BE2C (cell line): ENCODE measurements at regions not wholly inside any gene's neighbourhood (a gene's known extent, or its start where the extent isn't known, plus 50 kb on each side); places are given as distances from the start of the nearest gene placed in this dataset.
"Not testable (repeated sequence)": the region's sequence is repeated elsewhere in the genome, so short reads cannot be mapped to it uniquely, and the experiment has no call there.

Source experiments
- DNase-seq: peaks from one replicate; pipeline ENCODE4 v3.0.0-alpha.2; 2020
- H3K27me3 ChIP-seq: fragments of 250-450 bp; sonication (Bioruptor Pico); 2 replicates; pipeline ENCODE4 v1.5.1; 2020; ENCODE audit warnings: mild to moderate bottlenecking
- H3K36me3 ChIP-seq: fragments of 250-450 bp; sonication (Bioruptor Pico); 2 replicates; pipeline ENCODE4 v1.5.1; 2020; ENCODE audit warnings: mild to moderate bottlenecking
- H3K4me1 ChIP-seq: fragments of 250-450 bp; sonication (Bioruptor Pico); 2 replicates; pipeline ENCODE4 v1.5.1; 2020
- H3K4me3 ChIP-seq: 2 replicates; pipeline ENCODE4 v1.5.1; 2011; ENCODE audit warnings: low read depth, low read length
- H3K9me3 ChIP-seq: fragments of 250-450 bp; sonication (Bioruptor Pico); 2 replicates; pipeline ENCODE4 v1.5.1; 2020
- TF ChIP-seq, protein P1 (sequence below): IDR thresholded peaks from 2 replicates; pipeline ENCODE4 v1.5.1; 2012; ENCODE audit warnings: mild to moderate bottlenecking, low read depth, low read length

DNA sequence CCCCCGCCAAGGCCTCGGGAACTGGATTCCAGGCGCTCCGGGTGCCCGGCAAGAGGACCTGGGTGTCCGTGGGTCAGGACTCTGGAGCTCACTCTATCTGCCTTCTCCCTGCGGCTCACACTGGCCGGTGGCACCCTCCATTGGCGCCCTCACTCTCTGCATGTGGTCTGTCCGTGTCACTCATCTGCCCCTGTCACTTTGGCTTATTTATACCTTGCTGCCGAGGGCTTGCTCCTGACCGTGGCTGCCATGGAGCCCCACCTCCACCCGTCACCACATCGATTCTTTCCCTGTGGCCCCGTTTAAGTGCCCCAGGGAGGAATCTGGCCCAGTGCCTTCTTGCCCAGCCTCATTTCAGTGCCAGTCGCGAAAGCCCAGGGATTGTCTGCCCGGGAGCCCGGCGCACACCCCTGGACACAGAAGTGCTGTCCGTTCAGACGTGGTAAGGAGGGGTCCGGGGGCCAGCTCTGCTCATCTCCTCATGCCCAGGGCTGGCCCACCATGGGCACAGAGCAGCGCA, 113.5 kb downstream of the NPIPB11 start:
- H3K4me1 ChIP-seq, result peaks cover 17% of the 10 kb centered on the region; the same call in 1 of the 2 replicates
- not testable (repeated sequence) for DNase-seq, H3K27me3 ChIP-seq, H3K9me3 ChIP-seq, H3K36me3 ChIP-seq, H3K4me3 ChIP-seq

DNA sequence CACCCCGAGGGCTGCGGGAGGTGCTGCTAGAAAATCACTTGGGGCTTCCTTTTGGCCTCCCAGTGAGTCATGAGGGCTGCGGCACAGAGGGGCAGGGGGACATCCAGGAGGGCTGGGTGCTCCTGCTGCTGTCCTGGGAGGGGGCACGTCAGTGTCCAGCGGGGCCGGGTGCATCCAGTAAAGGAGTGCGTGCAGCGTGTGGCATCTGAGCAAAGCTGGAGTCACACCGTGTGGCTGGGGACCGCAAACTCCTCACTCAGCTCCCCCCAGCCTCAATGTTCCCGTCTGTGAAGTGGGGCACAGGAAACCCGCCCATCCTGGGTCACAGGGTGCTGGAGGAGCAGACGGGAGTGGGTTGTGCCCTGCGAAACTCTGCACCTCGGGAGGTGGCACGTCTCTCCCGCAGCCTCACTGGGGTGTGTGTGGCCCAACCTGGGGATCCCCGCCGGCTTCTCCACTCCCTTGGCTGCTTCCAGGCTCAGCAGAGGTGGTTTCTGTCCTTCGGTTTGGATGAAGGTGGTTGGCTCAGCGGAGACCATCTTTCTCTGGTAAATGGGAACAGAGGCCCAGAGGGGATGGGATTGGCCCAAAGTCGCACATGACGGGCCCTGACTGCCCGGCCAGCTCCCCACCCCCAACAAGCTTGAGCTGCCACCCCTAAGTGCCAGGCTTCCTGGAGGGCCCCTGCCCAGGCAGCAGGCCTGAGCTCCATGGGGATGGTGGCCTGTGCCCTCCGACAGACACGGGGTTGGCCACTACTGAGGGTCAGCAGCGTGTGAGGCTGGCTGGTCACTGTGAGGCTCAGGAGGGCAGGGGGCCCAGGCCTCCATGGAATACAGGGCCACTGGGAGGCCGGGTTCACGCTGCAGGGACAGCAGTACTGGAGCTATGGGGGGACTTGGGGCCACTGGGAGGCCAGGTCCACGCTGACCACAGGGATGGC, 114.9 kb downstream of the NPIPB11 start:
- H3K4me1 ChIP-seq, result peaks cover 20% of the 10 kb centered on the region; the same call in 1 of the 2 replicates
- not testable (repeated sequence) for H3K27me3 ChIP-seq, H3K4me3 ChIP-seq, DNase-seq, H3K36me3 ChIP-seq, H3K9me3 ChIP-seq

DNA sequence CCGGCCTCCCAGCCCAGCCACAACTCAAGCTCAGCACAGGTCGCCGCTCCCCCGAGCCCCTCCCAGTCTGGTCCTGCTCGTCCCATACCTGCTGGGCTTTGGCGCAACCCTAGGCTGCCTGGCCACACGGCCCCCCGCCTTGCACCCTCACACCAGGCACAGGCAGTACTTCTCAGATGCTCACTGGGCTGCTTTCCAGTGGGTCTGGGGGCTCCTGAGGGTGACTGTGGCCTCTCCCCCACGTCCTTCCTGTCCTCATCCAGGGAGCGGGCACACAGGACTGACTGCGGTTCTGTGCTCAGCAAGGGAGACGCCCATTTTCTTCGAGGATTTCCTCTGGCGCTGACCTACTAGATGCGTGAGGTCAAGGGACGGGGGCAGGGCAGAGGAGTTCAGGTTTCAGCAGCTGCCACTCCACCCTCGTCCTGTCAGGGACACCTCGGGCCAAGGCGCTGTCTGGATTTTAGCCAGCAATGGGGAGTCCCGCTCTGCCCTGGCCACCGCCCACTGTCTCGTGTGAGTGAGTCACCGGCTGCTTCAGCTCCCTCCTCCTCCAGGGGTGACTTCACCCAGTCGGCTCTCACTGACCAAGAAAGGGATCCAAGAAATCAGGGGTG, 115.8 kb downstream of the NPIPB11 start:
- no peaks in the 10 kb centered on the region for H3K36me3 ChIP-seq
- TF ChIP-seq, protein P1, sequence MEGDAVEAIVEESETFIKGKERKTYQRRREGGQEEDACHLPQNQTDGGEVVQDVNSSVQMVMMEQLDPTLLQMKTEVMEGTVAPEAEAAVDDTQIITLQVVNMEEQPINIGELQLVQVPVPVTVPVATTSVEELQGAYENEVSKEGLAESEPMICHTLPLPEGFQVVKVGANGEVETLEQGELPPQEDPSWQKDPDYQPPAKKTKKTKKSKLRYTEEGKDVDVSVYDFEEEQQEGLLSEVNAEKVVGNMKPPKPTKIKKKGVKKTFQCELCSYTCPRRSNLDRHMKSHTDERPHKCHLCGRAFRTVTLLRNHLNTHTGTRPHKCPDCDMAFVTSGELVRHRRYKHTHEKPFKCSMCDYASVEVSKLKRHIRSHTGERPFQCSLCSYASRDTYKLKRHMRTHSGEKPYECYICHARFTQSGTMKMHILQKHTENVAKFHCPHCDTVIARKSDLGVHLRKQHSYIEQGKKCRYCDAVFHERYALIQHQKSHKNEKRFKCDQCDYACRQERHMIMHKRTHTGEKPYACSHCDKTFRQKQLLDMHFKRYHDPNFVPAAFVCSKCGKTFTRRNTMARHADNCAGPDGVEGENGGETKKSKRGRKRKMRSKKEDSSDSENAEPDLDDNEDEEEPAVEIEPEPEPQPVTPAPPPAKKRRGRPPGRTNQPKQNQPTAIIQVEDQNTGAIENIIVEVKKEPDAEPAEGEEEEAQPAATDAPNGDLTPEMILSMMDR, result no peak
- no peak overlapping the region for H3K4me3 ChIP-seq
- H3K27me3 ChIP-seq, result no peaks in the 10 kb centered on the region
- peaks cover 20% of the 10 kb centered on the region; the same call in 1 of the 2 replicates for H3K4me1 ChIP-seq
- DNase-seq, result peak; percentile 77
- H3K9me3 ChIP-seq, result no peaks in the 10 kb centered on the region

DNA sequence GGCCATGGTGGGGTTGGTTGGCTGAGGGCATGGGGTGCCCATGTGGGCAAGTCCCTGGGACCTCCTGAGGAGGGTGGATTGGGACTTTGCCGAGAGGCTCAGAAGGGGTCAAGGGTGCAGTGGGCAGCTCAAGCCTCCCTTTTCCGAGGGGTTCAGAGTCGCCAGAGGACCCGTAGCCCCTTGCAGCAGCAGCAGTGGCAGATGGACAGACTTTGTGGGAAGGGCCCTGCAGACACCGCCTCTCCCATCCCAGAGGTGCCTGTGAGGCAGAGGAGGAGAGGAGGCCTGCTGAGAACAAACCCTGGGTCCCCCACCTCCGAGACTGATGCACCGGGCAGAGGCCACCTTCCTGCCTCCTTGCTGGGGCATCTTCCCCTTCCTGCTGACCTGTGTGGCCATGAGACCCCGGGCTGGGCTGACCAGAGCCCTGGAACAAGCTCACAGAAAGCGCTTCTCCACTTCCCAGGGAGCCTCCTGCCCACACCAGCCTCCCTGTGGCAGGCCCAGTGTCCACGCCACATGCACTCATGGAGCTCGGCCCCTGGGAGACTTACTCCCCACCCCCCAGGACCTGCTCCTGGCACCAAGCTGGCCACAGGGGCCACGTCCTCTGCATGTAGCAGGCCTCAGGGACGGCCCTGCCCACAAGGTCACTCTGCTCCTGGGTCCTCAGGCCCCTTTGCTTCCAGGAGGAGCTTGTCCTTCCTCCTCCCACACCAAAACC, 116.8 kb downstream of the NPIPB11 start:
- not testable (repeated sequence) for H3K4me3 ChIP-seq, H3K9me3 ChIP-seq, H3K36me3 ChIP-seq, DNase-seq, H3K27me3 ChIP-seq
- peaks cover 20% of the 10 kb centered on the region; the same call in 1 of the 2 replicates for H3K4me1 ChIP-seq

DNA sequence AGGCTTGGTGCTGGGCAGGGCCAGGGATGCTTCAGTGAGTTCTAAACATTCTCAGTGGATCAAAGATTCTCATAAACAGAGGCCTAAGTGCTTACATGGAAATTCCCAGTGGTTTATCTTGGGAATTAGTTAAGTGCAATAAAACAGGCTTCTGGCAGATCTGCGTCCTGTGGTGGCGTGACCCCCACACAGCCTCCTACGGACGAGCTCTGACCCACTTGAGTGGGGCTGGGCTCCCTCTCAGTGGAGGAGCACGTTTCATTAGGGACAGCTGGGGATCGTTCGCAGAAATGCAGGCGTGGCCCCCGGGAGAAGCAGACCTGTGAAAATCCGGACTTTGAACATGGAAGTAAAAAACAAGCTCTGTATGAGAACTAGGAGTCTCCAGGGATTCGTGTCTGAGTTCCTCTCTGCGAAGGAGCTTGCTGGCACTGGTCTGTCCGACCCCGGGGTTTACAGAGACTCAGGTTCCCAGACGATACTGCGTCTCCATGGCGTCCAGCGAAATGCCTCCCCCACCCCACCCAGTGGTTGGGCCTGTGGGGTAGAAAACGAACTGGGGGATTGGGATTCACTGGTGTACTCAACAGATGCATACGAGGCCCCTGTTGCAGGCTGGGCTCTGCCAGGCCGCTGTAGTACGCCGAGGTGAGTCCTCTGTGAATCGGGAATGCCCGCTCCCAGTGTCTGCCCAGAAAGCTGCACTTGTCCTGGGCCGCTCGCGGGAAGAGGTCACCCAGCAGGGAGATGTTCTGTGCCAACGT, 117.6 kb downstream of the NPIPB11 start:
- not testable (repeated sequence) for H3K9me3 ChIP-seq, H3K36me3 ChIP-seq, H3K27me3 ChIP-seq, H3K4me3 ChIP-seq
- peak; percentile 61 for DNase-seq
- H3K4me1 ChIP-seq, result peaks cover 20% of the 10 kb centered on the region; the same call in 1 of the 2 replicates

DNA sequence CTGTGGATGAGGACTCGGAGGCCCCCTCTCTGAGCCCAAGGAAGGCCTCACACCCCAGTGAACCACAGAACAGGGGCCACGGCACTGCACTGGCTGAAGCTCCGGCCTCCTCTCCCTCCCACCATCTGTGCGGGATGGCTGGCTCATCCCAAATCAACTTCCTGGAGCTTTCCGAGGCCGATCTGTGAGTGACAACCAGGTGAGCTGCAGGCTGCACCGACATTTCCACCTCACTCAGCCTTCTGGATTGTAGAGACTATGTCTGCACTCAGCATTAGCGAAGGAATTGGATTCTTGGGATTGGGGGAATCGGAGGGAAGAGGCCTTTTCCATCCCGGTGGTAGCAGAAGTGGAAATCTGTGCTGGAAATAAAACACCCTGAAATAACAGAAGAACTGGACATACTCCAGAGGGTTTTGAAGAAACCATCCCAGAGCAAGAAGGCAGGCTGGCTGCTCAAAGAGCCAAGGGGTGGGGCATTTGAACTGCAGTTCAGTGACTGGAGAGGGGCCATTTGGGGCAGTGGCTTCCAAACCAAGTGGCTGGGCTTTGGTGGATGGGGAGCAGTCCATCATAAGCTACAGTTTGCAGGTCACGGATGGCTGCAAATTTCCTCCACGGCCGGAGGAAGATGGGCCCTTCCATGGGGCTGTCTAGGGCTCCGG, 118.5 kb downstream of the NPIPB11 start:
- H3K4me3 ChIP-seq, DNase-seq: not testable (repeated sequence)

DNA sequence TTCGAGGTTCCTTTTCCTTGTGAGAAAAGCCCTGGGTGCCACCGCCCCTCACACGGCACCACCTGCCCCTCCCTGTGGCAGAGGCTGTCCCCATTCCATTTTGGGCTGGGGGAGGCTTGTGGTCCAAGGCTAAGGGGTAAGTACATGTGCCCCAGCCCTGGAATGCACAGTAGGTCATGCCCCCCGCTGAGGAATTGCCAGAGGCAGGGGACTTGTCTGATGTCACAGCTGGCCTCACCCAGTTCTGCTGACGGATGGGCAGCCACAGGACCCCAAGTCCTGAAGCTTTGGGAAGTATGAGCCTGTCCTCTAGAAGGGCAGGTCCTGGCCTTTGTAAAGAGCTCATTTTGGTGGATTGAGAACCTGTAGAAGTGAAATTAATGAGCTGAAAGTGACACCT, 119.3 kb downstream of the NPIPB11 start:
- not testable (repeated sequence) for H3K36me3 ChIP-seq, DNase-seq, H3K27me3 ChIP-seq, H3K9me3 ChIP-seq, H3K4me3 ChIP-seq
- H3K4me1 ChIP-seq, result peaks cover 20% of the 10 kb centered on the region; the same call in 1 of the 2 replicates

More for the DNA sequence above, 118.5 kb downstream of the NPIPB11 start:
- H3K27me3 ChIP-seq, H3K36me3 ChIP-seq, H3K9me3 ChIP-seq: not testable (repeated sequence)
- H3K4me1 ChIP-seq, result peaks cover 20% of the 10 kb centered on the region; the same call in 1 of the 2 replicates

DNA sequence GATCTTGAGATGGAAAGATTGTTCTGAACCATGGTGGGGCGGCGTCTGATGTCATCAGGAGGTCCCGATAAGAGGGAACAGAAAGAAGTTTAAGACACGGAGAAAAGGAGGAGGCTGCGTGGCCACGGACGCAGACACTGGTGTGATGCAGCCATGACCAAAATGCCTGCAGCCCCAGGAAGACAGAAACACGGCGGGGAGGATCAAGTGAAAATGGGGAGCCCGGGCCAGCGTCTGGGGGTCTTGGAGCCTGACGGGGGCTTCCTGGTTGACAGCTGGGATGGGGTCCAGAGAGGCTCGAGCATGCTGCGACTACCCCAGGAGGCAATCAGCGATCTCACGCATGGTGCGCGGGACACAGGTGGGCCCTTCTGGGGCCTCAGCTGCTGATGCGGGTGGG, 119.7 kb downstream of the NPIPB11 start:
- not testable (repeated sequence) for H3K27me3 ChIP-seq, H3K36me3 ChIP-seq, DNase-seq, H3K4me3 ChIP-seq, H3K9me3 ChIP-seq
- peaks cover 20% of the 10 kb centered on the region; the same call in 1 of the 2 replicates for H3K4me1 ChIP-seq

DNA sequence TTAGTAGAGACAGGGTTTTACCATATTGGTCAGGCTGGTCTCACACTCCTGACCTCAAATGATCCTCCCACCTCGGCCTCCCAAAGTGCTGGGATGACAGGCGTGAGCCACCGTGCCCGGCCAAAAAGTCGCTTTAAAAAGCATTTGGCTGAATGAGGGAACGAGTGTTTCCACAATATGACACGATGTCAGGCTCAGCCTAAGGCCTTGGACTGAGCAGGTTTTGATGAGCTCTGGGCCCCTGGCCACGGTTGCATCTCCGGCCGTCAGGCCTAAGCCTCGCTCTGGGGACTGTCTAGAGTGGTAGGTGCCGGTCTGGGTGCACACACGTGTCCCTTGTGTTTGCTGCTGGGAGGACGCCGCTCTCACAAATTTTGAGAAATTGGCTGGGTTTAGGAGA, 120.3 kb downstream of the NPIPB11 start:
- peaks cover 20% of the 10 kb centered on the region; the same call in 1 of the 2 replicates for H3K4me1 ChIP-seq
- H3K27me3 ChIP-seq, DNase-seq, H3K9me3 ChIP-seq, H3K36me3 ChIP-seq, H3K4me3 ChIP-seq: not testable (repeated sequence)

DNA sequence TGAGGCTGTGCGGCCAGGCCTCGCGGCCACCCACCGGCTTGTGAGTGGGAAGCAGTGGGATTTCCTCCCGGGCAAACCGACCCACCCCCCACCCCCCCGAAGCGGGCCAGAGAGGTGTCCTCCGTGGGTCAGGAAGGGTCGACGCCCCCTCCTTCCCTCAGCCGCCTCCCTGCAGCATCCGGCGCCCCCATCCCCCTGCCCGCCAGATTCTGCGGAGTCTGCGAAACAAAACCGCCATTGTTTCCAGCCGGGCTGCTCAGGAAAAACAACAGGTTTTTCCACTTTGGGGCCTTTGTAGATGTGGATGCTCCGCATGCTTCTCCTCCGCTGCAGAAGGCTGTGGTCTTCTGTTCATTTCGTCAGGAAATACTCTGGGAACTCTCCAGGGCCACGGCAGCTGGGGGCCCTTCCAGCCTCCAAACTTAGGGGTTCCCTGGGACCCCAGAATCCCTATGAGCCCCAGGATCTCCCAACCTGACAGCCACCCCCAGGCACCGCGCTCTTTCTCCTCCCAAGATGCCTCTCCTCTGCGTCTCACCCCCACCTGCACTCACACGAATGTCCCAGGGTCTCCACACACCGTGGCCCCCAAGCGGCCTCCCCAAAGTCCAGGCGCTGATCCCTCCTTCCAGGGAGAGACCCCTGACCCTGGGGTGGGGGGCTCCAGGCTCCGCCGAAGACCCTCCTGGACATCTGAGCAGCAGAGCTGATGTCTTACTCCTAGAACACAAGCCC, 121.2 kb downstream of the NPIPB11 start:
- DNase-seq, H3K4me3 ChIP-seq, H3K27me3 ChIP-seq: not testable (repeated sequence)

DNA sequence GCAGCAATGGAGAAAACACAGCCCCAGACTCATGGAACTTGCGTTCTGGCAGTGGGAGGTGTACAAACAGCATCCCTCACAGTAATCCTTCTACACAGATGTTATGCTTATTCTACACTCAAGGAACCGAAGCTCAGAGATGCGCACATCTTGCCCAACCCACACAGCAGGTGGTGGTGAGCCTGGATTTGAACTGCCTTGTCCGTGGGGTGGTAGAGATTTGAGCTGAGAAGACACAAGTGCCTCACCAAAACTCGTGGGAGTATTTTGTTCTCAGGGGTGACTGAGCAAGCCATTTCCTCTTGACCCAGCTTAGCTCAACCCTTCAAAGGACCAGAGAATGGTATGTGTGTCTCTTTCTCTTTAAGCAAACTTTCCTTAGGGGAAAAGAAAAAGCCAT, 121.8 kb downstream of the NPIPB11 start:
- not testable (repeated sequence) for DNase-seq, H3K36me3 ChIP-seq, H3K27me3 ChIP-seq, H3K9me3 ChIP-seq, H3K4me3 ChIP-seq
- H3K4me1 ChIP-seq, result peaks cover 14% of the 10 kb centered on the region; the same call in 1 of the 2 replicates

More for the DNA sequence above, 121.2 kb downstream of the NPIPB11 start:
- H3K4me1 ChIP-seq, result peaks cover 14% of the 10 kb centered on the region; the same call in 1 of the 2 replicates
- not testable (repeated sequence) for H3K36me3 ChIP-seq, H3K9me3 ChIP-seq

DNA sequence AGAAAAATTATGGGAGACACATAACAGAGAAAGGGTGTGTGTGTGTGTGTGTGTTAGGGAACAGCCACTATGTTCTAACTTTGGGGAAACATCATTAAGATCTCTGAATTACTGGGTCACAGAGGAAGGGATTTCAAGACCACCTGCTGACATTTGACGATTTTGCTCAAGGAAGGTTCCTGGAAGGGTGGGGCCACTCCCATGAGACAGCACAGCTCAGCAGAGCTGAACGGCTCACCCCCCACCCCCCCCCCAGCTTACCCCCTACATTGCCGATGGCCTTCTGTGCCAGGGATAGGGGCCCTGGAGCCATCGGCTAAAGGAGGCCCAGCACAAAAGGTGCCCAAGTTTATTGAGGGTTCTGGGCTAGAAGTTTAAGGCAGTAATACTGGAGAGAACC, 122.4 kb downstream of the NPIPB11 start:
- H3K9me3 ChIP-seq, H3K4me3 ChIP-seq, H3K36me3 ChIP-seq, H3K27me3 ChIP-seq, DNase-seq: not testable (repeated sequence)
- peaks cover 10% of the 10 kb centered on the region; the same call in 1 of the 2 replicates for H3K4me1 ChIP-seq
